ENCODE measurements at regions not wholly inside any gene's neighbourhood (a gene's known extent, or its start where the extent isn't known, plus 50 kb on each side); places are given as distances from the start of the nearest gene placed in this dataset.

GRCh38 chr2:133668547-133668946, 100.3 kb upstream of the NCKAP5 start:
- TF ChIP-seq CTCF (IDR thresholded peaks at IDR 0.05 in 2 of 3, conservative IDR thresholded peaks at IDR 0.05 in 1 of 3; ENCODE audit: borderline replicate concordance in 1 of 3, insufficient read depth in 1 of 3, low read depth in 2 of 3, low read length in 2 of 3) = no peak
- TF ChIP-seq TCF7L2 (IDR thresholded peaks at IDR 0.05; ENCODE audit: borderline replicate concordance, extremely low read depth, insufficient read depth, insufficient read length) = no peak
- no peak for TF ChIP-seq EZH2 (IDR thresholded peaks at IDR 0.05)
- no peak for TF ChIP-seq POLR2AphosphoS5 (IDR thresholded peaks at IDR 0.05; ENCODE audit: low read depth, low read length)
- no peak for TF ChIP-seq FOSL1 (IDR thresholded peaks at IDR 0.05; ENCODE audit: low read depth)
- no peak for TF ChIP-seq EZH2phosphoT487 (IDR thresholded peaks at IDR 0.05; ENCODE audit: borderline replicate concordance)
- no peak for TF ChIP-seq MAX (IDR thresholded peaks at IDR 0.05)
- no peak for TF ChIP-seq POLR2A (IDR thresholded peaks at IDR 0.05; ENCODE audit: borderline replicate concordance, extremely low read depth, insufficient read depth, insufficient read length)
- no peak for TF ChIP-seq CEBPB (IDR thresholded peaks at IDR 0.05; ENCODE audit: low read depth)
- no peak for TF ChIP-seq SIN3A (IDR thresholded peaks at IDR 0.05; ENCODE audit: low read depth)
